ENCODE measurements at regions not wholly inside any gene's neighbourhood (a gene's known extent, or its start where the extent isn't known, plus 50 kb on each side); places are given as distances from the start of the nearest gene placed in this dataset.

DNA sequence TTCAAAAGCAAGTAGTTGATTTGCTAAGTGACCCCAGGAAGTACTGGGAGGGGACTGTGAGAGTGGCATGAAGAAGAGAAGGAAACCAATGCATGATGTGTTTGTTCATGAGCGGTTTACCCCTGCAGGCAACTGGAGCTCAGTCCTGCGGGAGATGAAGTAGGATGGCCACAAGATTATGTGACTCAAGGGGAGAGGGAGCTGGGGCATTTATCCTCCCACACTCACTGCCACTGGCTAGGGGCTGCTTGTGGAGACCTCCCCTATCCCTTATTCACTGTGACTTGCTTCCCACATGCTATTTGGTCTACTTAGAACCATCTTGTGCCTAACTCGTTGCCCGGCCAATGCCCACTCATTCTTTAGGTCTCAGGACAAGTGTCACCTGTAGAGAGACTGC, 60.6 kb upstream of the TRIO start:
- Histone ChIP-seq H3F3A (replicated peaks; ENCODE audit: low read depth) (no peaks in the 10 kb centered on the region), H3K27ac (ENCODE audit: low read depth) (no peak overlapping the region), H4K20me1 (replicated peaks; ENCODE audit: insufficient read depth) (no peaks in the 10 kb centered on the region), H3K4me3 (no peak overlapping the region), H3K79me2 (replicated peaks; ENCODE audit: insufficient read depth) (no peaks in the 10 kb centered on the region), H2AFZ (no peak overlapping the region), H3K36me3 (ENCODE audit: insufficient read depth) (no peaks in the 10 kb centered on the region), H3K4me1 (ENCODE audit: insufficient read depth) (no peaks in the 10 kb centered on the region), H3K27me3 (ENCODE audit: insufficient read depth) (no peaks in the 10 kb centered on the region), H3K4me2 (no peak overlapping the region), H3K9me2 (ENCODE audit: insufficient read depth) (no peaks in the 10 kb centered on the region)
- H3K9me3 Mint-ChIP-seq = no peaks in the 10 kb centered on the region; the same call in 2 of the 3 replicates
- DNase-seq (ENCODE audit: low spot score) (no peak), ATAC-seq (no peak)
- H3K36me3 Mint-ChIP-seq (ENCODE audit: low read depth) = no peaks in the 10 kb centered on the region
- H3K4me1 Mint-ChIP-seq = no peaks in the 10 kb centered on the region
- H3K27ac Mint-ChIP-seq = no peak overlapping the region
- peaks cover 2% of the 10 kb centered on the region for H3K27me3 Mint-ChIP-seq (ENCODE audit: insufficient read depth, low read depth, poor library complexity)
- TF ChIP-seq ZNF114 (CRISPR knock-in tag; IDR thresholded peaks at IDR 0.05) (no peak), EZH2 (IDR thresholded peaks at IDR 0.05; ENCODE audit: low read depth, unreplicated experiment) (no peak), STAT1 (IDR thresholded peaks at IDR 0.05; ENCODE audit: unreplicated experiment) (no peak), CREB1 (CRISPR knock-in tag; IDR thresholded peaks at IDR 0.05; ENCODE audit: low read depth) (no peak), POLR2AphosphoS5 (IDR thresholded peaks at IDR 0.05; ENCODE audit: low read depth) (no peak), NANOG (IDR thresholded peaks at IDR 0.05; ENCODE audit: borderline replicate concordance) (no peak), EZH2phosphoT487 (IDR thresholded peaks at IDR 0.05; ENCODE audit: unreplicated experiment) (no peak), ZNF331 (CRISPR knock-in tag; IDR thresholded peaks at IDR 0.05; ENCODE audit: low read depth) (no peak), JUNB (IDR thresholded peaks at IDR 0.05; ENCODE audit: unreplicated experiment) (no peak)
- TF ChIP-seq, protein P1, sequence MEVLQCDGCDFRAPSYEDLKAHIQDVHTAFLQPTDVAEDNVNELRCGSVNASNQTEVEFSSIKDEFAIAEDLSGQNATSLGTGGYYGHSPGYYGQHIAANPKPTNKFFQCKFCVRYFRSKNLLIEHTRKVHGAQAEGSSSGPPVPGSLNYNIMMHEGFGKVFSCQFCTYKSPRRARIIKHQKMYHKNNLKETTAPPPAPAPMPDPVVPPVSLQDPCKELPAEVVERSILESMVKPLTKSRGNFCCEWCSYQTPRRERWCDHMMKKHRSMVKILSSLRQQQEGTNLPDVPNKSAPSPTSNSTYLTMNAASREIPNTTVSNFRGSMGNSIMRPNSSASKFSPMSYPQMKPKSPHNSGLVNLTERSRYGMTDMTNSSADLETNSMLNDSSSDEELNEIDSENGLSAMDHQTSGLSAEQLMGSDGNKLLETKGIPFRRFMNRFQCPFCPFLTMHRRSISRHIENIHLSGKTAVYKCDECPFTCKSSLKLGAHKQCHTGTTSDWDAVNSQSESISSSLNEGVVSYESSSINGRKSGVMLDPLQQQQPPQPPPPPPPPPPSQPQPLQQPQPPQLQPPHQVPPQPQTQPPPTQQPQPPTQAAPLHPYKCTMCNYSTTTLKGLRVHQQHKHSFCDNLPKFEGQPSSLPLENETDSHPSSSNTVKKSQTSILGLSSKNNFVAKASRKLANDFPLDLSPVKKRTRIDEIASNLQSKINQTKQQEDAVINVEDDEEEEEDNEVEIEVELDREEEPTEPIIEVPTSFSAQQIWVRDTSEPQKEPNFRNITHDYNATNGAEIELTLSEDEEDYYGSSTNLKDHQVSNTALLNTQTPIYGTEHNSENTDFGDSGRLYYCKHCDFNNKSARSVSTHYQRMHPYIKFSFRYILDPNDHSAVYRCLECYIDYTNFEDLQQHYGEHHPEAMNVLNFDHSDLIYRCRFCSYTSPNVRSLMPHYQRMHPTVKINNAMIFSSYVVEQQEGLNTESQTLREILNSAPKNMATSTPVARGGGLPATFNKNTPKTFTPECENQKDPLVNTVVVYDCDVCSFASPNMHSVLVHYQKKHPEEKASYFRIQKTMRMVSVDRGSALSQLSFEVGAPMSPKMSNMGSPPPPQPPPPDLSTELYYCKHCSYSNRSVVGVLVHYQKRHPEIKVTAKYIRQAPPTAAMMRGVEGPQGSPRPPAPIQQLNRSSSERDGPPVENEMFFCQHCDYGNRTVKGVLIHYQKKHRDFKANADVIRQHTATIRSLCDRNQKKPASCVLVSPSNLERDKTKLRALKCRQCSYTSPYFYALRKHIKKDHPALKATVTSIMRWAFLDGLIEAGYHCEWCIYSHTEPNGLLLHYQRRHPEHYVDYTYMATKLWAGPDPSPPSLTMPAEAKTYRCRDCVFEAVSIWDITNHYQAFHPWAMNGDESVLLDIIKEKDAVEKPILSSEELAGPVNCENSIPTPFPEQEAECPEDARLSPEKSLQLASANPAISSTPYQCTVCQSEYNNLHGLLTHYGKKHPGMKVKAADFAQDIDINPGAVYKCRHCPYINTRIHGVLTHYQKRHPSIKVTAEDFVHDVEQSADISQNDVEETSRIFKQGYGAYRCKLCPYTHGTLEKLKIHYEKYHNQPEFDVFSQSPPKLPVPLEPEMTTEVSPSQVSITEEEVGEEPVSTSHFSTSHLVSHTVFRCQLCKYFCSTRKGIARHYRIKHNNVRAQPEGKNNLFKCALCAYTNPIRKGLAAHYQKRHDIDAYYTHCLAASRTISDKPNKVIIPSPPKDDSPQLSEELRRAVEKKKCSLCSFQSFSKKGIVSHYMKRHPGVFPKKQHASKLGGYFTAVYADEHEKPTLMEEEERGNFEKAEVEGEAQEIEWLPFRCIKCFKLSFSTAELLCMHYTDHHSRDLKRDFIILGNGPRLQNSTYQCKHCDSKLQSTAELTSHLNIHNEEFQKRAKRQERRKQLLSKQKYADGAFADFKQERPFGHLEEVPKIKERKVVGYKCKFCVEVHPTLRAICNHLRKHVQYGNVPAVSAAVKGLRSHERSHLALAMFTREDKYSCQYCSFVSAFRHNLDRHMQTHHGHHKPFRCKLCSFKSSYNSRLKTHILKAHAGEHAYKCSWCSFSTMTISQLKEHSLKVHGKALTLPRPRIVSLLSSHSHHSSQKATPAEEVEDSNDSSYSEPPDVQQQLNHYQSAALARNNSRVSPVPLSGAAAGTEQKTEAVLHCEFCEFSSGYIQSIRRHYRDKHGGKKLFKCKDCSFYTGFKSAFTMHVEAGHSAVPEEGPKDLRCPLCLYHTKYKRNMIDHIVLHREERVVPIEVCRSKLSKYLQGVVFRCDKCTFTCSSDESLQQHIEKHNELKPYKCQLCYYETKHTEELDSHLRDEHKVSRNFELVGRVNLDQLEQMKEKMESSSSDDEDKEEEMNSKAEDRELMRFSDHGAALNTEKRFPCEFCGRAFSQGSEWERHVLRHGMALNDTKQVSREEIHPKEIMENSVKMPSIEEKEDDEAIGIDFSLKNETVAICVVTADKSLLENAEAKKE (CRISPR knock-in tag; IDR thresholded peaks at IDR 0.05) = no peak
- TF ChIP-seq, protein P2, sequence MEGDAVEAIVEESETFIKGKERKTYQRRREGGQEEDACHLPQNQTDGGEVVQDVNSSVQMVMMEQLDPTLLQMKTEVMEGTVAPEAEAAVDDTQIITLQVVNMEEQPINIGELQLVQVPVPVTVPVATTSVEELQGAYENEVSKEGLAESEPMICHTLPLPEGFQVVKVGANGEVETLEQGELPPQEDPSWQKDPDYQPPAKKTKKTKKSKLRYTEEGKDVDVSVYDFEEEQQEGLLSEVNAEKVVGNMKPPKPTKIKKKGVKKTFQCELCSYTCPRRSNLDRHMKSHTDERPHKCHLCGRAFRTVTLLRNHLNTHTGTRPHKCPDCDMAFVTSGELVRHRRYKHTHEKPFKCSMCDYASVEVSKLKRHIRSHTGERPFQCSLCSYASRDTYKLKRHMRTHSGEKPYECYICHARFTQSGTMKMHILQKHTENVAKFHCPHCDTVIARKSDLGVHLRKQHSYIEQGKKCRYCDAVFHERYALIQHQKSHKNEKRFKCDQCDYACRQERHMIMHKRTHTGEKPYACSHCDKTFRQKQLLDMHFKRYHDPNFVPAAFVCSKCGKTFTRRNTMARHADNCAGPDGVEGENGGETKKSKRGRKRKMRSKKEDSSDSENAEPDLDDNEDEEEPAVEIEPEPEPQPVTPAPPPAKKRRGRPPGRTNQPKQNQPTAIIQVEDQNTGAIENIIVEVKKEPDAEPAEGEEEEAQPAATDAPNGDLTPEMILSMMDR (conservative IDR thresholded peaks at IDR 0.05; ENCODE audit: low read depth in 2 of 2) = no peak
- TF ChIP-seq, protein P3, sequence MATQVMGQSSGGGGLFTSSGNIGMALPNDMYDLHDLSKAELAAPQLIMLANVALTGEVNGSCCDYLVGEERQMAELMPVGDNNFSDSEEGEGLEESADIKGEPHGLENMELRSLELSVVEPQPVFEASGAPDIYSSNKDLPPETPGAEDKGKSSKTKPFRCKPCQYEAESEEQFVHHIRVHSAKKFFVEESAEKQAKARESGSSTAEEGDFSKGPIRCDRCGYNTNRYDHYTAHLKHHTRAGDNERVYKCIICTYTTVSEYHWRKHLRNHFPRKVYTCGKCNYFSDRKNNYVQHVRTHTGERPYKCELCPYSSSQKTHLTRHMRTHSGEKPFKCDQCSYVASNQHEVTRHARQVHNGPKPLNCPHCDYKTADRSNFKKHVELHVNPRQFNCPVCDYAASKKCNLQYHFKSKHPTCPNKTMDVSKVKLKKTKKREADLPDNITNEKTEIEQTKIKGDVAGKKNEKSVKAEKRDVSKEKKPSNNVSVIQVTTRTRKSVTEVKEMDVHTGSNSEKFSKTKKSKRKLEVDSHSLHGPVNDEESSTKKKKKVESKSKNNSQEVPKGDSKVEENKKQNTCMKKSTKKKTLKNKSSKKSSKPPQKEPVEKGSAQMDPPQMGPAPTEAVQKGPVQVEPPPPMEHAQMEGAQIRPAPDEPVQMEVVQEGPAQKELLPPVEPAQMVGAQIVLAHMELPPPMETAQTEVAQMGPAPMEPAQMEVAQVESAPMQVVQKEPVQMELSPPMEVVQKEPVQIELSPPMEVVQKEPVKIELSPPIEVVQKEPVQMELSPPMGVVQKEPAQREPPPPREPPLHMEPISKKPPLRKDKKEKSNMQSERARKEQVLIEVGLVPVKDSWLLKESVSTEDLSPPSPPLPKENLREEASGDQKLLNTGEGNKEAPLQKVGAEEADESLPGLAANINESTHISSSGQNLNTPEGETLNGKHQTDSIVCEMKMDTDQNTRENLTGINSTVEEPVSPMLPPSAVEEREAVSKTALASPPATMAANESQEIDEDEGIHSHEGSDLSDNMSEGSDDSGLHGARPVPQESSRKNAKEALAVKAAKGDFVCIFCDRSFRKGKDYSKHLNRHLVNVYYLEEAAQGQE (IDR thresholded peaks at IDR 0.05; ENCODE audit: unreplicated experiment) = no peak
- TF ChIP-seq, protein P4, sequence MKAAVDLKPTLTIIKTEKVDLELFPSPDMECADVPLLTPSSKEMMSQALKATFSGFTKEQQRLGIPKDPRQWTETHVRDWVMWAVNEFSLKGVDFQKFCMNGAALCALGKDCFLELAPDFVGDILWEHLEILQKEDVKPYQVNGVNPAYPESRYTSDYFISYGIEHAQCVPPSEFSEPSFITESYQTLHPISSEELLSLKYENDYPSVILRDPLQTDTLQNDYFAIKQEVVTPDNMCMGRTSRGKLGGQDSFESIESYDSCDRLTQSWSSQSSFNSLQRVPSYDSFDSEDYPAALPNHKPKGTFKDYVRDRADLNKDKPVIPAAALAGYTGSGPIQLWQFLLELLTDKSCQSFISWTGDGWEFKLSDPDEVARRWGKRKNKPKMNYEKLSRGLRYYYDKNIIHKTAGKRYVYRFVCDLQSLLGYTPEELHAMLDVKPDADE (IDR thresholded peaks at IDR 0.05) = no peak
- H3K4me3 Mint-ChIP-seq = no peak overlapping the region
